HG03571 (cell line): ENCODE measurements at regions not wholly inside any gene's neighbourhood (a gene's known extent, or its start where the extent isn't known, plus 50 kb on each side); places are given as distances from the start of the nearest gene placed in this dataset.

ENCODE experiments used
- ATAC-seq: cut with Tn5 transposase; IDR thresholded peaks from one replicate; pipeline ENCODE4 v1.9.1; 2021; ENCODE audit not compliant: unreplicated experiment

DNA sequence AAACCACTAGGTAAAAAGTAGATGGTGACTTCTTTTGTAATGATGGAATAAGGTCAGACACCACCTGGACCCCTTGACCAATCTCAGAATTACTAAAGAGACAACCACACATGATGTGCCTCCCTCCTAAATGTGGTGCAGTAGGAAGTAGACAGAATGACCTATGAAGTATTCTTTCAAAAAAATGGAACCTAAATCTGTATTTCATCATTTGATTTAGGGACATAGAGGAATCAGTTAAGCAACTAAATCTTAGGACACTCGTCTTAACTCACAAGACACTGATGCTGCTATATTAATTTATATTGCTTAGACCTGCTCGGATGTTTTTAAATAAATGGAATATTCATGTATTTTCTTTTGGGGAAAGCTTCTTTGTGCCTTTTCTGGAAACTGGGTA is 80.9 kb upstream of the IRF2BP2 start:
- ATAC-seq = no peak

DNA sequence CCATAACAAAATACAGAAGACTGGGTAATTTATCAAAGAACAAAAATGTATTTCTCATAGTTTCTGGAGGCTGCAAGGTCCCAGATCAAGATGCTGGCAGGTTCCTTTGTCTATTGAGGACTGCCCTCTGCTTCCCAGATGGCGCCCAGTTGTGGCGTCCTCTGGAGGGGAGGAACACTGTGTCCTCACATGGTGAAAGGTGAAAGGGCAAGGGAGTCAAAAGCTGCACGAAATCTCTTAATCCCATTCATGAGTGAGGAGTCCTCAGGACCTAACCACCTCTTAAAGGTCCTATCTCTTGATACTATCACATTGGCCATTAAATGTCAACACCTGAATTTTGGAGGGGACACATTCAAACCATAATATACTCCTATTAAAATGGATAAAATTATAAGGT is 79.3 kb upstream of the IRF2BP2 start:
- ATAC-seq = no peak

DNA sequence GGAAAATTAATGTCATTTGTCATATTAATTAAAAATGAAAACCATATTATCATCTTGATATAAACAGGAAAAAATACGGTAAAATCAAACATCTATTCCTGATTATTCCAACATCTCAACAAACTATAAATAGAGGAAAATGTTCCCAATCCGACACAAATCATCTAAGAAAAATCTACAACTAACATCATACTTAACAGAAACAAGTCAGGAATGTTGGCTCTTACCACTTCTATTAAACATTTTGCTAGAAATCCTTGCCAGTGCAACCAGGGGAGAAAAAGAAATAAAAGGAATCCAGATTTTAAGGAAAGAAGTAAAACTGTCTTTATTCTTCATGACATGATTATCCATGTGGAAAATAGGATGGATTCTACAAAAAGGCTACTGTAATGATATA is 77.0 kb upstream of the IRF2BP2 start:
- no peak for ATAC-seq

DNA sequence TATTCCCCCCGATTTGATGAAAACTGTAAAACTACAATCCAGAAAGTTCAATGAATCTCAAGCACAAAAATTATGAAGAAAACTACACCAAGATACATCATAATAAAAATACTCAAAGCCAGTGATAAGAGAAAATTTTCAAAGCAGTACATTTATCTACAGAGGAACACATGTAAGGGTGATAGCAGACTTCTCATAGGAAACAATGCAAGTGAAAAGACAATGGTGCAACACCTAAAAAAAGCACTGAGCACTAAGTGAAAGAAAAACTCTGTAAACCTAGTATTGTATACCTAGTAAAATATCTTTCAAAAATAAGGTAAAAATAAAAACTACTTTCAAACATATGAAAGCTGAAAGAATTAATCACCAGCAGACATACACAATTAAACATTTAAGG is 76.1 kb upstream of the IRF2BP2 start:
- ATAC-seq = no peak

DNA sequence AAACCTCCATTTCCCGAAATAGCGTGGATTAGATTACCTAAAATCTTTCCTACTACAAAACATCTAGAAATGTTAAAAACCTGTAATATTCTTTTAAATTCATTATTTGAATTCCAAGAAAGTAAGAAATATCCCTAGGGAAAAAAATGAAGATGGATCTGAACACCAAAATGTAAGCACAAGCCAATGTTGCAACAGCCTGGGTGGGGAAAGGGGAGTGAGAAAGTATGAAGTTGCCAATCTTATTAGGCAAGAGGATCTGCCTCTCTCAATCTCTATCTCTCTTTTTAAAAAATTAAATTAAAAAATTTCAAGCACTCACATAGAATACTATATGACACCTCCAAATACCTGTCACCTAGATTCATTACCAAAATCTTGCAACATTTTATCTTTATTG is 74.9 kb upstream of the IRF2BP2 start:
- ATAC-seq = no peak

DNA sequence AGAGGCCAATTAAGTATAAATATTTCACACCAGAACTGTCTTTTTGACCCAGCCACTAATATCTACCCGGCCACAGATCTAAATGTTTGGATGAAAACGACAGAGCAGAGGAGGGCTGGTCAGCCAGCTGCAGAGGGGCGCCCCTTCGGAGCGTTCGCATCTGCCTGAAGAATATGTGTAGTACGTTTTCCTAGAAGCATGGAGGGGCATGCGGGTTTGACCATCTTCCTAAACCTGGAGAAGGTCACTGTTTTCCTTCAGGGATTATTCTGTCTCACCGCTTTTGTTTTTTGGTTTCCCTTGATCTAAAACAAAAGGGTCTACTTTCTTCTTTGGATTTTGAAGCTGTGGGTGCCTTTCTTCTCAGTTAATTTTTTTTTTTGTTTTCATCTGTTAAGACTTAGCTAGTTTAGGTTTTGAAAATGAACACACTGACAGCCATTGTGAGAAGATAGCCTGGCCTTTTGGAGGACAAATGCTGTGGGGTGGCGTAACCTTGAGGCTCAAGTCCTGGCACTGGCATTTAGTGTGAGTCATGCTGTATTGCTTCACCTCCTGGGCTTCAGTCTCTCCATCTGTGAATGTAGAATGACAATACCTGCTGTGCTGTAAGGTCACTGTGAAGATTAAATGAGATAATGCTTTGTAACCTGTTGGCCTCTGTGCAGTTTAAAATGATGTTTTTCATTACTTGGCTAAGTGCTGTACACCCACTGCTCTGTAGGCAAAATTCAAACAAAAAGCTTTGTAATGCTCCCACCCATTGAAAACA is 74.1 kb upstream of the IRF2BP2 start:
- ATAC-seq = no peak

DNA sequence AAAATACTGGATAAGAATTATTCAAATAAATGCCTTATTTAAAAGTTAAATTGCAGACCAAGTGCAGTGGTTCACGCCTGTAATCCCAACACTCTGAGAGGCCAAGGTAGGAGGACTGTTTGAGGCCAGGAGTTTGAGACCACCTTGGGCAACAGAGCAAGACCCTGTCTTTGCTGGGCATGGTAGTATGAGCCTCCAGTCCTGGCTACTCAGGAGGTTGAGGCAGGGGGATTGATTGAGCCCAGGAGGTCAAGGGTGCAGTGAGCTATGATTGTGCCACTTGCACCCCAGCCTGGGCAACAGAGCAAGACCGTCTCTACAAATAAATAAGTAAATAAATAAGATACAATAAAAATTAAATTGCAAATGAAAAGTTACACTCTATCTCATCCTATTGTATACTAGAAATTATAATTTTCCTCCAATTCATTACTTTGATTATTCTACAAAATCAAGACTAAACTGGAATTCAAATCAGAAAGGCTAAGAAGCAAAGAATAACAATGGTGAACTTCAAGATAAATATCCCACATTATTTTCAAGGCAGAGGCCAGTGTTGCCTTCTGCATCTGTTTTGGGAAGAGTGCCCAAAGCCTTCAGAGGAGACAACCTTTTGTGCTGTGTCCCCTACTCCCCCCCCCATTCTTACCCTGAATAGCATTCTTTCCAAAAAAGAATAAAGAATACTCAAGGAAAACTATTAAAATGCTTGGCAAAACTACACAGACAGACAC is 73.3 kb upstream of the IRF2BP2 start:
- no peak for ATAC-seq

DNA sequence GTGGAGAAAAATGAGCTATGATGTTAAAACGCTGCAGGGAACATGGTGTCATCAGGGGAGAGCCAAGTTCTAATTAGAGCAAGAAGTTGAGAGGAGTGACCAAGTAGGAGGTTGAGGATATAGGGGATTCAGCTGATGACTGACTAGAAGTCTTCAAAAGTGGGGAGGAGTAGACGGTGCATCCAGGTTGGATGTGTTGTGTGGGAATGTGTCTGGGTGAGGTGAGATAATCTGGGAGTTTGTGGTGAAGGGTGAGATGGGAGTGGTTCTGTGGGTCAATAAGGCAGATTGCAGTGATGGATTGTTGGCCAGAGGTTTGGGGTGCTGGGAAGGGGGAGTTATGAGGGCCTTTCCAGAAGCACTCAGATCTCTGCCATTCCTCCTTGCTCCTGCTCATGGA is 72.0 kb upstream of the IRF2BP2 start:
- no peak for ATAC-seq

DNA sequence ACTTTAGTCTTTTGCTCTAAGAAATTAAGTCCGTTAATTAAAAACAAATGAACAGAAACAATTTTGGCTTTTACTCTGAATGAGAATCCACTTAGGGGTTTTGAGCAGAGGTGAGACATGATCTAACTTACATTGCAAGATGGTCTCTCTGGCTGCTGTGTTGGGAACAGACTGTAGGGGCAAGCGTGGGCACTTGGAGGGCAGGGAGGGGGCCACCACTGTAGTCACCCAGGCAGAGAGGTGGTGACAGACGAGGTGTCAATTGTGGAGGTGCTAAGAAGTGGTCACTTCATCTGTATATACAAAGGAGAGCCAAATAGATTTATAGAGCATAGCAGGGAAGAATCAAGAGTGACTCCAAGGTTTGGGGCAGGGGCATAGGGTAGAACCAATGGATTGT is 71.1 kb upstream of the IRF2BP2 start:
- no peak for ATAC-seq

DNA sequence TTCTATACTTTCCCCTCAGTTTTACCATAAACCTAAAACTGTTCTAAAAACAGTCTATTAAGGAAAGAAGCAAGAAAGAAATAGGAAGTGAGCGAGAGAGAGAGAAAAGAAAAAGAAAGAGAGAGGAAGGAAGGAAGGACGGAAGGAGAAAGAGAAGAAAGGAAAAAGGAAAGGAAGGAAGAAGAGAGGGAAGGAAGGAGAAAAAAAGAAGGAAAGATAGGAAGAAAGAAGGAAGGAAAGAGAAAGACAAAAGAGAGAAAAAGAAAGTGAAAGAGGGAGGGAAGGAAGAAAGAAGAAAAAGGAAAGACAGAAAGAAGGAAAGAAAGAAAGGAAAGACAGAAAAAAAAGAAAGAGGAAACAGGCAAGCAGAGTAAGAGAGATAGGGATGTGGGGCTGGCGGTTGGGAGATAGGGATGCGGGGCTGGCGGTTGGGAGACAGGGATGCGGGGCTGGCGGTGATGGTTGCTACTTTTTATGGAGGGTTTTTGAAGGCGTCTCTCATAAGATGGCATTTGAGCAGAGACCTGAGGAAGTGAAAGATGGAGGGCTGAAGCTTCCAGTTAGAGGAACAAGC is 70.4 kb upstream of the IRF2BP2 start:
- ATAC-seq = no peak

DNA sequence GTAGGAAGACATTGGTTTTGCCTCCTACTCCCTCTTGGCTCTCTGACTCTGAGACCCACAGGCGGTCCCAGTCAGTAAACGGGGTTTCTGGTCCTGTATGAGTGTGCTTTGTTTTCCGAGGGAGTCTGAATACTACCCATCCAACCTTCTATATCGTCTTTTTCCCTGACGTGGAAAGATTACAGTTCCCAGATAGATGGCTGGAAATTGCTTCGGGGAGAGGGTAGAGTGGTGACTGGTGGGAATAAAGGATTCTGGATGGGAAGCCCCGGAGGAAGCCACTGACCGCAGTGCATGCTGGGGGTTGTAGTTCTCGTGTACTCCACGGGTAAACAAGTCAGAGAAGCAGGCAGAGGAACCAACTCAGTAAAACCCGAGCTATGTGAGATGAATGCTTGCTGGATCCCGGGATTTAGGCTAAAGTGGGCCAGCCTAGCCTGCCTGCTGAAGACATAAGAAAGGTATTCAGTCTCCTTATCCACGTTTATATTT is 66.2 kb upstream of the IRF2BP2 start:
- ATAC-seq = peak; percentile 74

DNA sequence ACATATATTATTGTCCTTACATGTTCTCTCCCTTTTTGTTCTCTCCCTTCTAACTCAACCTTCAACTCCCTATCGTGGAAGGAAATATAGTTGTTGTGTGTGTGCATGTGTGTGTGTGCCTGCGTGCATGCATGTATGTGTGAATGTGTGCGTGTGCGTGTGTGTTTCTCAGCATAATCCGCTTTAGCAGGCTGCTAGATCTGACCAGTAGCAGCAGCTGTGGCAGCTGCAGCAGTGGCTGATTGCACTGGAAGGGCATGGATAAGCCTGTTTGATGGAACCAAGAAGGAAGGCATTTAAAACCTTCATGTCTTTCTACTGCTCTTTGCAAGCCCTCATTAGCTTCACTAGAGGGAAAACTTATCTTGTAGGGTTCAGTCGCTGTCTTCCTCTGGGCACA is 65.6 kb upstream of the IRF2BP2 start:
- no peak for ATAC-seq

DNA sequence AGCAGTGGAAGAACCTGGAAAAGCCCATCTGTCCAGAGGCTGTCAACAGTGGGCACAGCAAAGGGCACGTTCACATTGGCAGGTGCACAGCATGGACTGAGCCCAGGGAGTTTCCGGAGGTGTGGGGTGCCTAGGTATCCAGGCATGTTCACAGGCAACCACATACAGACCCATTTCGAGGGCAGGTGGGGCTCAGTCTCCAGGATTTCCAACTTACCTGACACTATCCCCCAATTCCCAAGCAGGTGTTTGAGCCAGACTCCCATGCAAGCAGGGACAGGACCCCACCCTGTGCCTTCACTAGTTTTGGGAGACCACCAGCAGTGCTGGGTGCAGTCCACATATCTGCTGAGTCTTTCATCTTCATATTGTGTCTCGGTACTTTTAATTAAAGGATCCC is 65.0 kb upstream of the IRF2BP2 start:
- no peak for ATAC-seq

DNA sequence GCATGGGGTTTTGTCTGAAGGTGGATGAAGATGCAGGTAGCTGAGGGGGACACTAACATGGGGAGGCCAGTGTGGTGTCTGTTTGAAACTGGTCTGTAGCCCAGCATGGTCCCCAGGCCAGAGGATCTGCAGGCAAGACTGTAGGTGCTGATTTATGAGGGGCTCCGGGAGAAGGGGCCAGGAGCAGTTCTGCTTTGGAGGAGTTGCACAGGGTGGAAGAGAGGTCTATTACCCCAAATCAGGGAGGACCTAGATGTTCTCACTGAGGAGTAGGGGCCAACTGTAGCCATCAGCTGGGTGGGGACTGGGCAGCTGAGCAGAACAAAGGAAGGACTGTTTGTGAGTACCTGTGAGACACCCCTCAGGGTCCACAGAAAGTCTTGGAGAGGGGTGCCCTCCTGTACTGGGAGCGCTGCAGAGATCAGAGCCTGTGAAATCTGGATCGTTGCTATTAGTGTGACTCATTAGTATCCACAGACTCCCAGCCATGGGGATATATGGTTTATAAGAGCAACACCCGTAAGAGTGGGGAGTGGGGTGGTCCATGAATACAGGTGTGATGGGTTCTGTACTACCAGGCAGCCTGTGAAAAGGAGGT is 64.3 kb upstream of the IRF2BP2 start:
- ATAC-seq = no peak

DNA sequence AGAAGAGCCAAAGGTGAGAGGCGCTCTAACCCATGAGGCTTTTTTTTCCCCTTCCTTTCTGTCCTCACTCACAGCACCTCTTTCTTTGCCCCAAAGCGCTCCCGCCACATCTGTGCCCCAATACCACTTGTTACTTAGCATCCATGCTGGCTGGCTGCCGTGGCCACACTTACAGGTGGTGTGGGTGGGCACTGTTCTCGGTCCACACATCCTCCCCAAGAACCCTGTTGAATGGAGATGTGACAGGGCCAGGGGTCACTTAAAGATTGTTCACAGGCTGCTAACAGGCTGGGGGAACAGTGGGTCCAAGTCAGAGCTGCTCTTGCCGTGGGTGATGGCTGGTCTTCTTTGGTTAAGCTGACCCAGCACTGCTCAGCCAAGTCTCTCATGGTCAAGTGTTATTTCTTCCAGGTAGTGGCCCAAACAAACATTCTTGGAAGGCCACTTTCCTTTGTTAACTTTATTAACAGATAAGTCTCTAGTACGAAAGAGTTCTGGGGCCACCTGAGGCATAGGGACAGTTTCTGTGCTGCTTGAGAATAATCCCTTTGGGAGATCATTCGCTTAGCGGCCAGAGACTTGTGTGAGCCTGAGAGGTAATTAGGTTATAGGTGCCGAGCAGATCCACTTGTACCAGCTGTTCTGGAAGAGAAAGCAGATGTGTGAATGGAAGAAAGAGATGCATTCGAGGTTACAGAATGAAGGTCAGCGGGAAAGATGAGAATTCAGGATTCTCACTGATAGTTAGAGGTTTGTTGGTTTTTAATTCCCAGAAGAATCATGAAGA is 62.6 kb upstream of the IRF2BP2 start:
- no peak for ATAC-seq

DNA sequence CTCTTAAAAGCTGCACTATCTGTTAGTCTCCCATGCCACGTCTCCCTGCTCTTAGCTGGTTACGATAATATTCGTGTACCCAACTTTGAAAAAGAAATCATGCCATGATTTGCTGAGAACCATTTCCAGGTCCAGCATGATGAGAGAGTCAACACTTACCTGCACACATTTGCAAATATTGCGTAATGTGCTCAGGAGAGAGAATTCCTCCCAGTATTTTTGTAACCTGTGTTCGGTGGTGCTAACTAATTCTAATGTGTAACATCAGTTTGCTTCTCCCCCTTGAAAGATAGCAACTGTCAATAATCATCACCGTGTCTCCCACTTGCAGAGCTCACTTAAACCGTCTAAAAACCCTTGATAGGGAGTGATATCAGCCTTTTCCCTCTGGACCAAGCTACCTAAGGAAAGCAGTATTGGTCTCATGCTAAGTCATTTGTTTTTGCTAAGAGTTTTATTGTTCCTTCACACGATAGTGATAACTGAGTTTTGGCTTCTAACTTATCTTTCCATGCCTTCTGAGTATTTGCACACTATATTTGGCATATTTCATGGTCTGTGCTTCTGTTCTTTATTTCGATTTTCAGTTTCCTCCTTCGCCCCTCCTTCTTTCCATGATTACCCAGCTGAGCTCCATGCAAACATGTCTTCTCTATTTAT is 61.1 kb upstream of the IRF2BP2 start:
- no peak for ATAC-seq

DNA sequence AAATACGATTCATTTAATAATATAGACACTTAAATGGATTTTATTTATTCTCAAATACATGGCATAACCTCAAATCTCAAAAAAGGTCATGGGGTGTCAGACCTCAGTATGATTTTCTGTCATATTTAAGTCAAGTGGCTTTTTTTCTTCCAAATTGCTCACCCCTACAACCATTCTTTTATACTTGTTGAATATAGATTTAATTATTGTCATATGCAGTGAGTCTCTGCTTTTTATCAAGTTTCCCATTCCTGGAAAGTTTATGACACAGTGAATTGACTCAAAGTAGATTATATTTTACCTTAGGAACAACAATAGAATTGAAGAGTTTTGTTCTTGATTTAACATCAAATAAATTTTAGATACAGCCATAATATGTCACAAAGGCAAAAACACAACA is 59.5 kb upstream of the IRF2BP2 start:
- ATAC-seq = no peak

DNA sequence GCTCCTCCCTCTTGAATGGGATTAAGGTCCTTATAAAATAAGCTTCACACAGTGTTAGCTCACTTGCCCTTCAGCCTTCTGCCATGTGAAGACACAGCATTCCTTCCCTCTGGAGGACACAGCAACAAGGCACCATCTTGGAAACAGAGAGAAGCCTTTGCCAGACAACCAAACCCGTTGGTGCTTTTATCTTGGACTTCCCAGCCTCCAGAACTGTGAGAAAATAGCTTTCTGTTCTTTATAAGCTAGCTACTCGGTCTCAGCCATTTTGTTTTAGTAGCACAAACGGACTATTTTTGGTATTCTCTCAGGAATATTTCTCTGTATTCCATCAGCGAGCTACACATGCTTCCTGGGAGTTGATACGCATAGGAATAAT is 58.6 kb upstream of the IRF2BP2 start:
- ATAC-seq = no peak

DNA sequence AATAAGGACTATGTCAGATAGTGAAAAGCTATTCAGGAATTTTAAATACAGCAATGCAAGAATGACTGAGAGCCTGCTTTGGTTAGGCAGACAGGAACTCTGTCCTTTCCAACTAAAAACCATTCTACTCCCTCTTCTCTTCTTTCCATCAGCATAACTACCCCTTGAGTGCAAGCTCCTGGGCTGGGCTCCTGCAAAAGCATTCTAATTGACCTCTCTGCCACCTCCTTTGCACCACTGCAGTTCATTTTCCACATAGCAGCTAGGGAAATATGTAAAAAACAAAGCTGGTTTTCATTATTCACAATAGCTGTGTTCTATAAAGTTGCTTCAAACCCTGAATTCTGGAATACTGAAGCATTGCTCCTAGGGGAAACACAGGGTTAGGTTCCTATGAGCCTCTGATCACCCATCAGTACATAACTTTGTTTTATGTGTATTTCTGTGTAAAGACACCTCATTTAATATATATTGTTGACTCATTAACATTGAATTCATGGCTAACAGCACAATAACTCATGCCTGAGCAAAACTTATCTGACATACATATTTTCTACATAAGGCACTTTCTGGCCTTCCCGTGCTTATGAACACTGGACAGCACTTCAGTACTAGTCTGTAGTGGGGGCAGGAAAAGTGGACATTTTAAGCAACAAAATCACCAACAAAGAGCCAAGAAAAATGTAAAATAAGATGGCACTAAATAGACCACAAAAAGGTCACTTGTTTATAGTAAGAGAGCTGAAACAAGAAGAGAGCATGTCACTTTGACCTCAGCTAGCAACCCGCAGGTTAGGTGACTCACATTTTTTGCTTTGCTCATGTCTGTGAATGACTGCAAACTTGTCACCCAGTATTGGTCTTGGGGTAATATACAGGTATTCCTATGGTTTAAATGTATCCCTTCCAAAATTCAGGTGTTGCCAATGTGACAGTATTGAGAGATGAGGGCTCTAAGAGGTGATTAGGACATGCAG is 57.9 kb upstream of the IRF2BP2 start:
- no peak for ATAC-seq
